OCI-LY7 (cell line): ENCODE measurements at regions not wholly inside any gene's neighbourhood (a gene's known extent, or its start where the extent isn't known, plus 50 kb on each side); places are given as distances from the start of the nearest gene placed in this dataset.

Source experiments
- CTCF ChIP-seq: fragments of 200-600 bp; sonication (generic); conservative IDR thresholded peaks from 2 replicates; pipeline ENCODE4 v1.5.1; 2014; ENCODE audit warnings: mild to moderate bottlenecking, antibody characterized with exemption, low read length, moderate library complexity, mixed read lengths
- EZH2phosphoT487 ChIP-seq: fragments of 200-600 bp; sonication (generic); IDR thresholded peaks from 2 replicates; pipeline ENCODE4 v1.6.1; 2018; ENCODE audit warnings: low read depth, borderline replicate concordance, mild to moderate bottlenecking, mixed run types, antibody characterized with exemption, low read length, moderate library complexity, mixed read lengths

- no peak for TF ChIP-seq CTCF
- no peak for TF ChIP-seq EZH2phosphoT487
Measured at GRCh38 chr3:94317017-94317416, 254.2 kb downstream of the NSUN3 start.
